PC-3 (cell line): ENCODE measurements at regions not wholly inside any gene's neighbourhood (a gene's known extent, or its start where the extent isn't known, plus 50 kb on each side); places are given as distances from the start of the nearest gene placed in this dataset.

Experiments
- ATAC-seq: fragments of 200-7000 bp; cut with Tn5 transposase; 2 replicates; pipeline ENCODE4 v1.9.1; 2020; ENCODE audit warnings: mild to moderate bottlenecking, moderate library complexity
- BruUV-seq: library from RNA; stranded (reverse); fragments of 400-500 nt; replicated peaks from 2 replicates; lab custom pipeline; 2021; lab: Mats Ljungman, UMichigan
- CTCF ChIA-PET: fragments of 300-600 bp; sonication (Branson Sonifier 250); formaldehyde crosslinking; loops from one replicate; lab custom pipeline; 2022; ENCODE audit warnings: antibody characterized with exemption; lab: Charles Lee
- POLR2A ChIA-PET: fragments of 300-600 bp; sonication (Branson Sonifier 250); formaldehyde crosslinking; loops from one replicate; lab custom pipeline; 2022; ENCODE audit warnings: antibody characterized with exemption; ENCODE audit not compliant: unreplicated experiment; lab: Charles Lee
- DNase-seq: peaks from one replicate; pipeline ENCODE4 v3.0.0-alpha.2; 2015
- H2AFZ ChIP-seq: fragments of 300-600 bp; sonication (generic); 2 replicates; pipeline ENCODE4 v1.6.0; 2016; ENCODE audit warnings: antibody characterized with exemption, low read length
- H3F3A ChIP-seq: fragments of 300-600 bp; sonication (generic); one replicate; pipeline ENCODE4 v1.6.0; 2017; ENCODE audit warnings: antibody characterized with exemption, low read length, control low read depth, mild to moderate bottlenecking; ENCODE audit not compliant: unreplicated experiment
- H3K27ac ChIP-seq: fragments of 300-600 bp; sonication (generic); 2 replicates; pipeline ENCODE4 v1.5.1; 2016; ENCODE audit warnings: mild to moderate bottlenecking, low read length
- H3K27me3 ChIP-seq: fragments of 300-600 bp; sonication (generic); 2 replicates; pipeline ENCODE4 v1.6.1; 2016; ENCODE audit warnings: low read length, mixed read lengths
- H3K36me3 ChIP-seq: fragments of 300-600 bp; sonication (generic); 2 replicates; pipeline ENCODE4 v1.6.1; 2016; ENCODE audit warnings: low read depth, mixed run types, low read length, mixed read lengths
- H3K4me1 ChIP-seq: fragments of 300-600 bp; sonication (generic); 2 replicates; pipeline ENCODE4 v1.5.1; 2016; ENCODE audit warnings: low read length; ENCODE audit not compliant: insufficient read depth
- H3K4me2 ChIP-seq: fragments of 300-600 bp; sonication (generic); 2 replicates; pipeline ENCODE4 v1.6.0; 2016; ENCODE audit warnings: low read length
- H3K4me3 ChIP-seq: fragments of 300-600 bp; sonication (generic); 2 replicates; pipeline ENCODE4 v1.5.1; 2016; ENCODE audit warnings: mild to moderate bottlenecking, low read length, mixed read lengths
- H3K79me2 ChIP-seq: fragments of 300-600 bp; sonication (generic); 2 replicates; pipeline ENCODE4 v1.6.1; 2017; ENCODE audit warnings: low read length, mixed read lengths
- H3K9ac ChIP-seq: fragments of 300-600 bp; sonication (generic); 2 replicates; pipeline ENCODE4 v1.6.0; 2016; ENCODE audit warnings: mild to moderate bottlenecking, low read length
- H3K9me2 ChIP-seq: fragments of 300-600 bp; sonication (generic); replicated peaks from 2 replicates; pipeline ENCODE4 v1.6.1; 2016; ENCODE audit warnings: mixed run types, low read length, mixed read lengths
- H3K9me3 ChIP-seq: fragments of 300-600 bp; sonication (generic); 2 replicates; pipeline ENCODE4 v1.6.1; 2016; ENCODE audit warnings: low read length, mixed read lengths
- H4K20me1 ChIP-seq: fragments of 300-600 bp; sonication (generic); 2 replicates; pipeline ENCODE4 v1.6.1; 2016; ENCODE audit warnings: low read length, mixed read lengths
- CTCF ChIP-seq: fragments of 300-600 bp; sonication (generic); conservative IDR thresholded peaks from 2 replicates; pipeline ENCODE4 v1.5.1; 2017; ENCODE audit warnings: antibody characterized with exemption, low read depth, mild to moderate bottlenecking, low read length
- EZH2 ChIP-seq: fragments of 300-600 bp; sonication (generic); IDR thresholded peaks from one replicate; pipeline ENCODE4 v1.6.1; 2017; ENCODE audit warnings: antibody characterized with exemption, mild to moderate bottlenecking, low read length; ENCODE audit not compliant: unreplicated experiment
- EZH2phosphoT487 ChIP-seq: fragments of 300-600 bp; sonication (generic); IDR thresholded peaks from 2 replicates; pipeline ENCODE4 v1.6.1; 2018; ENCODE audit warnings: mild to moderate bottlenecking, antibody characterized with exemption, low read length, borderline replicate concordance
- intact Hi-C: fragments of 100-400 bp; cut with micrococcal nuclease; formaldehyde crosslinking; loops from 2 replicates; pipeline ENCODE4 v1.9.0; 2023

GRCh38 chr12:67111182-67111581 lies 158.0 kb upstream of the CAND1 start:
- Histone ChIP-seq H3K9me3 (peaks cover 8% of the 10 kb centered on the region), H4K20me1 (no peaks in the 10 kb centered on the region), H3K9ac (no peak overlapping the region), H3K4me2 (no peak overlapping the region), H3K9me2 (no peaks in the 10 kb centered on the region), H3K4me3 (no peak overlapping the region), H3K79me2 (no peaks in the 10 kb centered on the region), H3K36me3 (no peaks in the 10 kb centered on the region), H2AFZ (no peak overlapping the region), H3K27me3 (peaks cover 19% of the 10 kb centered on the region), H3F3A (no peaks in the 10 kb centered on the region), H3K4me1 (no peaks in the 10 kb centered on the region), H3K27ac (no peak overlapping the region)
- BruUV-seq = no TSS peak
- DNase-seq (no peak), ATAC-seq (no peak)
- intact Hi-C loops = no loop called here
- ChIA-PET POLR2A (no interaction called here), CTCF (interaction anchor here (0.5 kb wide), 1 partner anchor 100 kb away, joined by 3 read pairs; no protein-coding TSS in a partner anchor)
- TF ChIP-seq CTCF (no peak), EZH2phosphoT487 (no peak), EZH2 (no peak)

GRCh38 chr12:67112586-67112985 lies 156.6 kb upstream of the CAND1 start:
- H3F3A ChIP-seq = no peaks in the 10 kb centered on the region
- ATAC-seq = no peak
- CTCF ChIA-PET = no interaction called here

More at GRCh38 chr12:67112586-67112985, 156.6 kb upstream of the CAND1 start:
- Histone ChIP-seq H3K9ac (no peak overlapping the region), H3K27ac (no peak overlapping the region), H3K4me2 (no peak overlapping the region), H3K9me3 (no peaks in the 10 kb centered on the region), H3K79me2 (no peaks in the 10 kb centered on the region), H3K4me3 (no peak overlapping the region), H3K27me3 (peaks cover 23% of the 10 kb centered on the region), H3K9me2 (no peaks in the 10 kb centered on the region), H2AFZ (no peak overlapping the region), H3K4me1 (no peaks in the 10 kb centered on the region), H4K20me1 (no peaks in the 10 kb centered on the region), H3K36me3 (no peaks in the 10 kb centered on the region)
- DNase-seq = no peak
- TF ChIP-seq CTCF (no peak), EZH2 (no peak), EZH2phosphoT487 (no peak)
- intact Hi-C loops = no loop called here
- POLR2A ChIA-PET = no interaction called here
- no TSS peak for BruUV-seq
